GM12892 (cell line): ENCODE measurements at regions not wholly inside any gene's neighbourhood (a gene's known extent, or its start where the extent isn't known, plus 50 kb on each side); places are given as distances from the start of the nearest gene placed in this dataset.

Source experiments
- POLR2A ChIP-seq: IDR thresholded peaks from 2 replicates; pipeline ENCODE4 v1.6.1; 2011; ENCODE audit warnings: low read depth, low read length, control low read depth
- POLR2AphosphoS5 ChIP-seq: IDR thresholded peaks from 2 replicates; pipeline ENCODE4 v1.6.1; 2011; ENCODE audit warnings: low read depth, low read length, control low read depth
- TAF1 ChIP-seq: IDR thresholded peaks from 2 replicates; pipeline ENCODE4 v1.6.1; 2011; ENCODE audit warnings: low read depth, mild to moderate bottlenecking, control low read depth, low read length, borderline replicate concordance

- no peak for TF ChIP-seq POLR2AphosphoS5
- TF ChIP-seq POLR2A = no peak
- TF ChIP-seq TAF1 = no peak
These were observed 144.7 kb downstream of the RPS24 start for GRCh38 chr10:78178397-78178796.
